ENCODE measurements at regions not wholly inside any gene's neighbourhood (a gene's known extent, or its start where the extent isn't known, plus 50 kb on each side); places are given as distances from the start of the nearest gene placed in this dataset.
"Not testable (repeated sequence)": the region's sequence is repeated elsewhere in the genome, so short reads cannot be mapped to it uniquely, and the experiment has no call there.

DNA sequence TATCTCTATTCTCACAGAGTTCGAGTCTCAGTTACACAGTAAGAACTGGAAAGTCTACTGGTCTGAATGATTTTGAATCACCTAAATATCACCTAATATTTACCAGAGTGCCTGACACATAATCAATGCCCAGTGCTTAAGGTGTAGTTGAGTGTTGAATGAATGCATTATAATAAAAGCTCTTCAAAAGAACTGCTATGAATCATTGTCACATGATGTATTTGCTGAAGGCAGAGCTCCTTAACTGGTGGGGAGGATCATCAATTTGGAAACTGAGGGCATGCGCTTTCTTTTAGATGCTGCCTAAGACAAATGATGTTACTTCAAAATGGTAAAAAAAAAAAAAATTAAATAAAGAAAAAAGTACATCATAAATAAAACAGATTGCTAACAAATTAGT lies 359.4 kb upstream of the KIF2B start:
- Mint-ChIP-seq H3K4me3 (no peak overlapping the region), H3K4me1 (ENCODE audit: low read depth) (no peaks in the 10 kb centered on the region), H3K27ac (no peak overlapping the region), H3K36me3 (ENCODE audit: low read depth) (no peaks in the 10 kb centered on the region), H3K9me3 (peaks cover 9% of the 10 kb centered on the region), H3K27me3 (no peaks in the 10 kb centered on the region)
- ChIA-PET CTCF (no interaction called here), POLR2A (no interaction called here)
- intact Hi-C loops (cut with micrococcal nuclease): no loop called here
- TF ChIP-seq, protein P1, sequence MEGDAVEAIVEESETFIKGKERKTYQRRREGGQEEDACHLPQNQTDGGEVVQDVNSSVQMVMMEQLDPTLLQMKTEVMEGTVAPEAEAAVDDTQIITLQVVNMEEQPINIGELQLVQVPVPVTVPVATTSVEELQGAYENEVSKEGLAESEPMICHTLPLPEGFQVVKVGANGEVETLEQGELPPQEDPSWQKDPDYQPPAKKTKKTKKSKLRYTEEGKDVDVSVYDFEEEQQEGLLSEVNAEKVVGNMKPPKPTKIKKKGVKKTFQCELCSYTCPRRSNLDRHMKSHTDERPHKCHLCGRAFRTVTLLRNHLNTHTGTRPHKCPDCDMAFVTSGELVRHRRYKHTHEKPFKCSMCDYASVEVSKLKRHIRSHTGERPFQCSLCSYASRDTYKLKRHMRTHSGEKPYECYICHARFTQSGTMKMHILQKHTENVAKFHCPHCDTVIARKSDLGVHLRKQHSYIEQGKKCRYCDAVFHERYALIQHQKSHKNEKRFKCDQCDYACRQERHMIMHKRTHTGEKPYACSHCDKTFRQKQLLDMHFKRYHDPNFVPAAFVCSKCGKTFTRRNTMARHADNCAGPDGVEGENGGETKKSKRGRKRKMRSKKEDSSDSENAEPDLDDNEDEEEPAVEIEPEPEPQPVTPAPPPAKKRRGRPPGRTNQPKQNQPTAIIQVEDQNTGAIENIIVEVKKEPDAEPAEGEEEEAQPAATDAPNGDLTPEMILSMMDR (IDR thresholded peaks at IDR 0.05): no peak
- no peak for ATAC-seq
- no peak for DNase-seq

DNA sequence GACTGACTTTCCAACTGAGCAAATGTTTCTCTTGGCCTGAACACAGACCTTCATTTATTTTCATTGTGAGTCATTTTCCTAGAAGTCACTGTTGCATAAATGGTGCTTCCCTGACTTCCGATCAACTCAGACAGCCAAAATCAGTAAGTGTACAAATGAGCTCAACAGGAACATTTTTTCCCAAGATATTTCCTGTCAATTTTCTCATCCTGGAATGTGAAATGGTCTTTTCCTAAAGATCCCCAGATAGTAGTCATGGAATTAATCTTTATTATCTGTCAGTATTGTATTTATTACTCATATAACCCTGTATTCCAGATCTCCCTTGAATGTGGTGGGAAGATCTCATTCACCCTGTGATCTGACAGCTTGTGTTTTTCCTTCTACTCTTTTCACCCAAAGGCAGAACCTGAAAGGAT lies 360.3 kb upstream of the KIF2B start:
- Mint-ChIP-seq H3K4me1 (ENCODE audit: low read depth) (no peaks in the 10 kb centered on the region), H3K9me3 (peaks cover 10% of the 10 kb centered on the region), H3K27me3 (no peaks in the 10 kb centered on the region), H3K36me3 (ENCODE audit: low read depth) (no peaks in the 10 kb centered on the region), H3K4me3 (no peak overlapping the region), H3K27ac (no peak overlapping the region)
- ChIA-PET POLR2A (interaction anchor here (0.6 kb wide), 1 partner anchor 21 kb away, joined by 4 read pairs; no protein-coding TSS in a partner anchor), CTCF (no interaction called here)
- intact Hi-C loops (cut with micrococcal nuclease): no loop called here
- ATAC-seq: no peak
- no peak for DNase-seq
- TF ChIP-seq, protein P1 (IDR thresholded peaks at IDR 0.05): no peak

DNA sequence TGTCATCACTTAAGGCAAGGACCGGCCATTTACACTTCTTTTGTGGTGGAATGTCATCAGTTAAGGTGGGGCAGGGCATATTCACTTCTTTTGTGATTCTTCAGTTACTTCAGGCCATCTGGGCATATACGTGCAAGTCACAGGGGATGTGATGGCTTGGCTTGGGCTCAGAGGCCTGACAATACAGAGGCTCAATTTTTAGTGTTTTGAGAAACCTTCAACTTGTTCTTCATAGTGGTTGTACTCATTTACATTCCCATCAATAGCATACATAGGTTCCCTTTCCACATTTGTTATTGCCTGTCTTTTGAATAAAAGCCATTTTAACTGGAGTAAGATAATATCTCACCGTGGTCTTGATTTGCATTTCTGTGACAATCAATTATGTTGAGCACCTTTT lies 366.8 kb upstream of the KIF2B start:
- H3K9me3 Mint-ChIP-seq: peaks cover 11% of the 10 kb centered on the region
- DNase-seq; H3K4me1 Mint-ChIP-seq (ENCODE audit: low read depth); H3K27ac Mint-ChIP-seq; H3K4me3 Mint-ChIP-seq; H3K36me3 Mint-ChIP-seq (ENCODE audit: low read depth); intact Hi-C loops (cut with micrococcal nuclease); POLR2A ChIA-PET; ATAC-seq; H3K27me3 Mint-ChIP-seq; CTCF ChIA-PET: not testable (repeated sequence)

DNA sequence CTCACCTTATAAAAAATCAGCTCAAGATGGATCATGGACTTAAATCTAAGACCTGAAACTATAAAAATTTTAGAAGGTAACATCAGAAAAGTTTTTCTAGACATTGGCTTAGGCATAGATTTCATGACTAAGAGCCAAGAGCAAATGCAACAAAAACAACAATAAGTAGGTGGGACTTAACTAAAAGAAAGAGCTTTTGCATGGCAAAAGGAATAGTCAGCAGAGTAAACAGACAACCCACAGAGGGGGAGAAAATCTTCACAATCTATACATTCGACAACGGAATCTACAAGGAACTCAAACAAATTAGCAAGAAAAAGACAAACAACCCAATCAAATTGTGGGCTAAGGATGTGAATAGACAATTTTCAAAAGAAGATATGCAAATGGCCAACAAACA lies 368.4 kb upstream of the KIF2B start:
- no peaks in the 10 kb centered on the region for H3K27me3 Mint-ChIP-seq
- H3K4me1 Mint-ChIP-seq (ENCODE audit: low read depth): no peaks in the 10 kb centered on the region
- TF ChIP-seq, protein P1 (IDR thresholded peaks at IDR 0.05): no peak
- DNase-seq (no peak), ATAC-seq (no peak)
- ChIA-PET POLR2A (no interaction called here), CTCF (no interaction called here)
- H3K27ac Mint-ChIP-seq: no peak overlapping the region
- peaks cover 10% of the 10 kb centered on the region for H3K9me3 Mint-ChIP-seq
- no peak overlapping the region for H3K4me3 Mint-ChIP-seq
- no peaks in the 10 kb centered on the region for H3K36me3 Mint-ChIP-seq (ENCODE audit: low read depth)
- intact Hi-C loops (cut with micrococcal nuclease): no loop called here

DNA sequence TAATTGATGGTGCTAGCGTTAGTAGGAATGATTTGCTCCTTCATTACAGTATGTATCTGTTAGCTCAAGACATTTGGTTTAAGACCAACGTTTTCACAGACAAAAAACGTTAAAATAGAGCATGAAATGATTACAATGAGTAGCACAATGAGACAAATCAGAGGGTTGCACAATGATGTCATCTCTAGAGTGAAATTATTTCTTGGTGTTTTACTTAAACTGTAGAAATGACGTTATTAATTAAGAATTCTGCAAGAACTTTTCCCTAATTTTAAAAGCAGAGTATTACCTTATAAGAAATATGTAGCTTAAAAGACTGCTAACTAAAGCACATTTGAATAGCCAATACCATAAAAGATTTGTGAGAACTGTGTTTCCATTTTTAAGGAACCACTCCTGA lies 373.4 kb upstream of the KIF2B start:
- Mint-ChIP-seq H3K4me3 (no peak overlapping the region), H3K4me1 (ENCODE audit: low read depth) (no peaks in the 10 kb centered on the region), H3K27me3 (no peaks in the 10 kb centered on the region), H3K27ac (no peak overlapping the region), H3K9me3 (peaks cover 9% of the 10 kb centered on the region), H3K36me3 (ENCODE audit: low read depth) (no peaks in the 10 kb centered on the region)
- TF ChIP-seq, protein P1 (IDR thresholded peaks at IDR 0.05): no peak
- ChIA-PET POLR2A (no interaction called here), CTCF (no interaction called here)
- DNase-seq (no peak), ATAC-seq (no peak)
- intact Hi-C loops (cut with micrococcal nuclease): no loop called here

DNA sequence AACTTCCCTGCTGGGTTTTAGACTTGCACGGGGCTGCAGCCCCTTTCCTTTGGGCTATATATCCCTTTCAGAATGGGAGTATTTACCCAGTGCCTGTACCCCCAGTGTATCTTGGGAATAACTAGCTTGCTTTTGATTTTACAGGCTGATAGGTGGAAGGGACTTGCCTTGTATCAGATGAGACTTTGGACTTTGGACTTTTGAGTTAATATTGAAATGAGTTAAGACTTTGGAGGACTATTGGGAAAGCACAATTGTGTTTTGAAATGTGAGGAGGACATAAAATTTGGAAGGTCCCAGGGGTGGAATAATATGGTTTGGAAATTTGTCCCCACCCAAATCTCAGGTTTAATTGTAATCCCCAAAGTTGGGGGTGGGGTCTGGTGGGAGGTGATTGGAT lies 393.8 kb upstream of the KIF2B start:
- intact Hi-C loops (cut with micrococcal nuclease): no loop called here
- Mint-ChIP-seq H3K4me3 (no peak overlapping the region), H3K4me1 (ENCODE audit: low read depth) (no peaks in the 10 kb centered on the region), H3K9me3 (no peaks in the 10 kb centered on the region), H3K36me3 (ENCODE audit: low read depth) (no peaks in the 10 kb centered on the region), H3K27ac (no peak overlapping the region), H3K27me3 (no peaks in the 10 kb centered on the region)
- CTCF ChIA-PET: no interaction called here
- POLR2A ChIA-PET: no interaction called here
- TF ChIP-seq, protein P1 (IDR thresholded peaks at IDR 0.05): no peak
- no peak for ATAC-seq
- no peak for DNase-seq

Data from activated CD8-positive, alpha-beta T cell treated with anti-CD3 and anti-CD28 coated beads for 36 hours (primary cell).